ES-I3 (cell line): ENCODE measurements at regions not wholly inside any gene's neighbourhood (a gene's known extent, or its start where the extent isn't known, plus 50 kb on each side); places are given as distances from the start of the nearest gene placed in this dataset.
"Not testable (repeated sequence)": the region's sequence is repeated elsewhere in the genome, so short reads cannot be mapped to it uniquely, and the experiment has no call there.

ENCODE experiments used
- H3K36me3 ChIP-seq: 2 replicates; pipeline ENCODE4 v1.6.1; 2013; ENCODE audit warnings: mild to moderate bottlenecking, low read length, control low read depth, moderate library complexity; ENCODE audit not compliant: insufficient read depth
- H3K4me1 ChIP-seq: 2 replicates; pipeline ENCODE4 v1.6.1; 2013; ENCODE audit warnings: mild to moderate bottlenecking, control low read depth, low read length; ENCODE audit not compliant: insufficient read depth
- H3K9ac ChIP-seq: 2 replicates; pipeline ENCODE4 v1.6.1; 2013; ENCODE audit warnings: low read depth, mild to moderate bottlenecking, low read length, moderate library complexity
- H3K9me3 ChIP-seq: 2 replicates; pipeline ENCODE4 v1.6.1; 2013; ENCODE audit warnings: mild to moderate bottlenecking, low read length, moderate library complexity; ENCODE audit not compliant: control insufficient read depth, insufficient read depth

DNA sequence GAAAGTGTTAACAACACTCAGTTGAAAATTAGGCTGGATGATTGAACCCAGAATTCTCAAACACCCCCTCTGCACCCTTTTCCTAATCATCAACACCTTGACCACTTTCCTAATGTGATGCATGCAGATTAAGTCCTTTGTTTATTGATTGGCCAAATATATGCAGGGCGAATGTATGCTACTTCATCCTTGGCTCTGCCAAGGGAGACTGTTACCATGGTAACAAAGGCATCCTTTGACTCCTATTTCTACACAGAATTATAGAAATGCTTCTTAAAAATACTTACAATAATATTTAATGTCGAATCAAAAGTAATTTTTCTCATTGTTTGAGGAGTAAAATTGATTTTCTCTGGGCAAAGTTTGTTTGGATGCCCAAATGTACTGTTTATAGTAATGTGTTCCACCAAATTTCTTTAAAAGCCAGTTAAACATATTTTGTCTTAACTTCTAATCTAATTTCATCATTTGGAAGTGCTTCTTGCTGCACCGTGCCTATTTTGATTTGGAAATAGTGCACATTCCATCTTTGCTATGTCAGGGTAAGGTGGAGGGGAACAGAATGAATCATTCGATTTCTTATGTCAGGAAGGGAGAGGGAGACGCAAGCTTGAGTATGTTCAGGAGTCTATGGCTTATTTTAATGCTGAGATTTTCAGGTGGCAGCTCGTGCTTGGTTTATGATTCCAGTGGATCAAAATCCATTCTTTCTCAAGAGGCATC, 1384.3 kb upstream of the WWC1 start:
- Histone ChIP-seq H3K9ac (no peak overlapping the region), H3K4me1 (no peaks in the 10 kb centered on the region), H3K9me3 (no peaks in the 10 kb centered on the region; the same call in 1 of the 2 replicates), H3K36me3 (no peaks in the 10 kb centered on the region)

DNA sequence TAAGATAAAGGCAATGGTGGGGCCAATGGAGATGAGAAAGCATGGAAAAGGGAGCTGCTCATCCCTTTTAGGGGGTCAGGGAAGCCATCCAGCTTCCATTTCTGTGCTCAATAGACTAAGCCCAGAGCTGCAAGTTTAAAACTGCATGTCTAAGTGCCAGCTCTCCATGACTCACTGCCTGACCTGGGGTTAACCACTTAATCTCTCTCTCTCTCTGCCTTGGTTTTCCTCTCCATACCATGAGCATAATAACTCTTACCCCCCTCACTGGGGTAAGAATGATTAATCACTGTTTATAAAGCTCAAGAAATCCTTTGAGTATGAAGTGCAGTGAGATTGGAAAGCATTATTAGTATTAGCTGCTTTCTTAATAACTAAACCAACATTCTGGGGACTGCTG, 1382.4 kb upstream of the WWC1 start:
- H3K4me1 ChIP-seq = no peaks in the 10 kb centered on the region
- no peaks in the 10 kb centered on the region; the same call in 1 of the 2 replicates for H3K9me3 ChIP-seq
- H3K9ac ChIP-seq = no peak overlapping the region
- no peaks in the 10 kb centered on the region for H3K36me3 ChIP-seq

DNA sequence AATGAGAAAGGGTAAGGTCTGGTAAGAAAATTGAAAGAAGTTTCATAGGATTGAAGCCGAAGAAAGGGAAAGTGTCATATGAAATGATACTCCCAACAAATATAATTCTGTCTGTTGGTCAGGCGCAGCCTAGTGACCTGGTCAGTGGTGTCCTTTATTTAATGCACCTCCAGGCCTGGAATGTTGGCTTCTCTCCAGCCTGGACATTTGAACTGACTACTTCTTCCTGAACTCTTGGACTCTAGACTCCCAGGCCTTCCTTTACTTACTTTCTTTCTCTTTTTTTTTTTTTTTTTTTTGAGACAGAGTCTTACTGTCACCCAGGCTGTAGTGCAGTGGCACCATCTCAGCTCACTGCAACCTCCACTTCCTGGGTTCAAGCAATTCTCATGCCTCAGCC, 1381.5 kb upstream of the WWC1 start:
- Histone ChIP-seq H3K36me3 (no peaks in the 10 kb centered on the region), H3K4me1 (no peaks in the 10 kb centered on the region), H3K9me3 (no peaks in the 10 kb centered on the region), H3K9ac (no peak overlapping the region)

GRCh38 chr5:166910995-166911394, 1380.5 kb upstream of the WWC1 start:
- Histone ChIP-seq H3K36me3 (no peaks in the 10 kb centered on the region), H3K9ac (no peak overlapping the region), H3K4me1 (no peaks in the 10 kb centered on the region), H3K9me3 (no peaks in the 10 kb centered on the region)

DNA sequence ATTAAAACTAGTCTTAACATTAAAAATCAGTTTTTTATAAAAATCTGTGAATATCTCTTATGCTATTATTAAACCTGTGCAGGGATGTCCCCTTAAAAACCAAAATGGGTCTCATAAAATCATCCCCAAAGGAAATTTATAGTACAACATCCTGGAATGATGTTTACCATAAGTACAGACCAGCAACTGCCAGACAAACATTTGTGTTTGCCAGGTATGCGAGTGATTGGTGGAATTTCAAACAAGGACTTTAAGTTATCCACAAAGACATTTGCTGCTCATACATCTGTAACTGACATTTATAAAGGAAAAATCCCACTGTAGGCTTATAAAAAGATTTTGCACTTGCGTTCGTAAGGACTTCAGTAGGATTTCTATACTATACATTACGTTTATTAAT, 1375.4 kb upstream of the WWC1 start:
- no peaks in the 10 kb centered on the region for H3K4me1 ChIP-seq
- H3K36me3 ChIP-seq = no peaks in the 10 kb centered on the region
- no peak overlapping the region for H3K9ac ChIP-seq
- H3K9me3 ChIP-seq = no peaks in the 10 kb centered on the region

DNA sequence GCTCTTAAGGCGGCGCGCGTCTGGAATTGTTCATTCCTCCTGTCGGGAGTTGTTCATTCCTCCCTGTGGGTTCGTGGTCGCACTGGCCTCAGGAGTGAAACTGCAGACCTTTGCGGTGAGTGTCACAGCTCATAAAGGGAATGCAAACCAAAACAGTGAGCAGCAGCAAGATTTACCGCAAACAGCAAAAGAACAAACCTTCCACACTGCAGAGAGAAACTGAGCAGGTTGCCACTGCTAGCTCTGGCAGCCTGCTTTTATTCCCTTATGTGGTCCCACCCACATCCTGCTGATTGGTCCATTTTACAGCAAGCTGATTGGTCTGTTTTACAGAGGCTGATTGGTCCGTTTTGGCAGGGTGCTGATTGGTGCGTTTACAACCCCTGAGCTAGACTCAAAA, 1365.3 kb upstream of the WWC1 start:
- no peaks in the 10 kb centered on the region for H3K4me1 ChIP-seq
- H3K9me3 ChIP-seq = no peaks in the 10 kb centered on the region
- H3K36me3 ChIP-seq = no peaks in the 10 kb centered on the region
- H3K9ac ChIP-seq = no peak overlapping the region

GRCh38 chr5:166926806-166927475, 1364.5 kb upstream of the WWC1 start:
- not testable (repeated sequence) for H3K9me3 ChIP-seq, H3K4me1 ChIP-seq, H3K36me3 ChIP-seq, H3K9ac ChIP-seq

DNA sequence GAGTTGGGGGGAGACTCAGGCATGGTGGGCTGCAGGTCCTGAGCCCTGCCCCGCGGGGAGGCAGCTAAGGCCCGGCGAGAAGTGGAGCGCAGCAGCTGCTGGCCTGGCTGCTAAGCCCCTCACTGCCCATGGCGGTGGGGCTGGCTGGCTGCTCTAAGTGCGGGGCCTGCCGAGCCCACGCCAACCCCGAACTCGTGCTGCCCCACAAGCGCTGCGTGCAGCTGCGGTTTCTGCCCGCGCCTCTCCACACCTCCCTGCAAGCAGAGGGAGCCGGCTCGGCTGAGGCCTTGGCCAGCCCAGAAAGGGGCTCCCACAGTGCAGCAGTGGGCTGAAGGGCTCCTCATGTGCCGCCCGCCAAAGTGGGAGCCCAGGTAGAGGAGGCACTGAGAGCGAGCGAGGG, 1355.1 kb upstream of the WWC1 start:
- H3K4me1 ChIP-seq = no peaks in the 10 kb centered on the region
- H3K9ac ChIP-seq = no peak overlapping the region
- no peaks in the 10 kb centered on the region for H3K36me3 ChIP-seq
- no peaks in the 10 kb centered on the region; the same call in 1 of the 2 replicates for H3K9me3 ChIP-seq

DNA sequence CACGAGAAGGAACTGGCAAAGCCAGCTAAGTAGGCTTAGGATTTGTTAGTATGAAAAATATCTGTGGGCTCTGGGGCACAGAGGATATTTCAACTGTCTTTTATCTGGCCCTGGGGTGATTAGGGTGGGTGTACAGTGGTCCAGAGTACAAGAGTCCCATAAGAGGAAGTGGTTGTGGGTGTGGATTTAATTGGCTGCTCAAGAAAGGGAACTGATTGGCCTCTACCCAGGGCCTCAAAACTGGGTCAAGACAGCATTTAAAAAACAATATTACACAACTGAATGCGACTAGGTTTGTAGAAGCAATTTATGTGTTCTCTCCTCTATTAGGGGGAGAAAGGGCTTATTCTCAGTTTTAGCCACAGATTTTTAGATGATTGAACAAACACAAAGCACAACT, 1353.4 kb upstream of the WWC1 start:
- Histone ChIP-seq H3K4me1 (no peaks in the 10 kb centered on the region), H3K36me3 (no peaks in the 10 kb centered on the region), H3K9me3 (peaks cover 4% of the 10 kb centered on the region), H3K9ac (no peak overlapping the region)

DNA sequence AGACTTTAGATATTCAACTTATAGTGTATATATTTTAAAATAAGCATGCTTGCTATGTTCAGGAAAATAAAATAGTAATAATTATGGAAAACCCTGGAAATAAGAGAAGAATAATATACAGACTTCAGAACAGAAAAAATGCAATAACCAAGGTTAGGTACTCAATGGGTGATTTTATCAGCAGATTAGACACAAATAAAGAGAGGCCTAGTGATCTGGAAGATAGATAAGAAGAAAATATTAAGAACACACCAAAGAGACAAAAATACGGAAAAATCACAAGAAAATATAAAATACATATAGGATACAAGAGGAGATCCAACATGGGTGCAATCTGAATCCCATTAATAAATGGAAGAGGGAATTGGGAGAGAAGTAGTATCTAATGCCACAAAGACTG, 1348.5 kb upstream of the WWC1 start:
- Histone ChIP-seq H3K9ac (no peak overlapping the region), H3K4me1 (no peaks in the 10 kb centered on the region), H3K9me3 (peaks cover 4% of the 10 kb centered on the region; the same call in 1 of the 2 replicates), H3K36me3 (no peaks in the 10 kb centered on the region)

- no peaks in the 10 kb centered on the region for H3K4me1 ChIP-seq
- no peaks in the 10 kb centered on the region for H3K36me3 ChIP-seq
- no peak overlapping the region for H3K9ac ChIP-seq
Measured at GRCh38 chr5:166947045-166947444, 1344.4 kb upstream of the WWC1 start.

DNA sequence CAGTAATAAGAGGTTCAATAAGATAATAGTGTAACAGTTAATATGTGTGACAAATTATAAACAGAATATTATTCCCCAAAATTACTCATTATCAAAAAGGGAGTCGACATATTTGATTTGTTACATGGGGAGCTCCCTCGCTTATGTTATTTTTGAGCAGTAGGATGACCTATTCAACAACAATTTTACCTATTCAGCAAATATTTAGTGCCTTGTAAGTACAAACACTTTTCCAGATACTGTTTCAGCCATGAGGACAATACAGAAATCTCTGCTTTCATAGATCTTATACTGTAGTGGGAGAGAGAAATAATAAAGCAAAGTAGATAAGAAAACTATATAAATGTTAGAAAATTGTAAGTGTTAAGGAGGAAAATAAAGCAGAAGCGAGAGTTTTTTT, 1342.8 kb upstream of the WWC1 start:
- Histone ChIP-seq H3K9ac (no peak overlapping the region), H3K9me3 (no peaks in the 10 kb centered on the region), H3K36me3 (no peaks in the 10 kb centered on the region), H3K4me1 (no peaks in the 10 kb centered on the region)

More at GRCh38 chr5:166947045-166947444, 1344.4 kb upstream of the WWC1 start:
- H3K9me3 ChIP-seq = peaks cover 3% of the 10 kb centered on the region; the same call in 1 of the 2 replicates

DNA sequence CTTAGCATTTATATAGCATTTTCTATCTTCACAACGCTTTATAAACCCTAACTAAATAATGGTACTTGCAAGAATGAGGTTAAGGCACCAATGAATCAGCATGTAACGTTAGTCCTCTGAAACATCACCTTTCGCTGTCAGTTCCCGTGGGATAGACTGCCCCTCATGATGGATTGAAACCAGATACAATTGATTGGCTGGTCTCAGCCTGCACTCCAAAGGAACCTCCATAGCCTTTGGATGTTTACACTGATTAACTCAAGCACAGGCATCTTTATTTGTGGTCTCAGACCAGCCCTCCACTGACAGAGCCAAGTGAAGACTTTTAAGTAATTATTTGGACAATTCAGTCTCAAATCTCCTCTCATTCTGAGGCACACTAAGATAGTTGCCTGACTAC, 1339.4 kb upstream of the WWC1 start:
- Histone ChIP-seq H3K4me1 (no peaks in the 10 kb centered on the region), H3K9ac (no peak overlapping the region), H3K9me3 (no peaks in the 10 kb centered on the region)

GRCh38 chr5:166957782-166958181, 1333.7 kb upstream of the WWC1 start:
- no peaks in the 10 kb centered on the region for H3K36me3 ChIP-seq
- H3K9me3 ChIP-seq = no peaks in the 10 kb centered on the region
- H3K4me1 ChIP-seq = no peaks in the 10 kb centered on the region
- no peak overlapping the region for H3K9ac ChIP-seq

More for the DNA sequence above, 1339.4 kb upstream of the WWC1 start:
- no peaks in the 10 kb centered on the region for H3K36me3 ChIP-seq

GRCh38 chr5:166959766-166960165, 1331.7 kb upstream of the WWC1 start:
- Histone ChIP-seq H3K4me1 (no peaks in the 10 kb centered on the region), H3K9ac (no peak overlapping the region), H3K9me3 (no peaks in the 10 kb centered on the region), H3K36me3 (no peaks in the 10 kb centered on the region)
